GM18858 (cell line): ENCODE measurements at regions not wholly inside any gene's neighbourhood (a gene's known extent, or its start where the extent isn't known, plus 50 kb on each side); places are given as distances from the start of the nearest gene placed in this dataset.

Experiments
- ATAC-seq: cut with Tn5 transposase; IDR thresholded peaks from one replicate; pipeline ENCODE4 v1.9.1; 2021; ENCODE audit not compliant: unreplicated experiment

DNA sequence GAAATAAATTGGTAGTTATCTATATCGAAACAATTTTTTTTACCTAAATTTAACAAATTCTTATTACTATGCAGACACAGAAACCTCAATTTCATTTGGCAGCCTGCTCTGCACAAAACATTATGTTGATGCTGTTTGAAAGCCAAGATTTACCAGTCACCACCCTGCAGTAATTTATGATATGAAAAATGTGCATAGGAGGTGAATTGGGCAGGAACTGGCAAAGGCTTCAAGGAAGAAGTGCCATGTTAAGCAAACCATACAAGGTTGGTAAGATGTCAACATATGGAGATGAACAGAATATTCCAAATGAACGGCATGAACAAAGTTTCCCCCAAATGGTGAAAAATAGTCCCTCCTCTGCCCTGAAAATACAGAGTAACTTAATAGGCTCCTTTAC lies 54.2 kb upstream of the TAB2 start:
- ATAC-seq = no peak

- ATAC-seq = no peak
Observed at GRCh38 chr6:149264629-149265028, 52.9 kb upstream of the TAB2 start.

GRCh38 chr6:149265945-149266344 lies 51.6 kb upstream of the TAB2 start:
- ATAC-seq = no peak

DNA sequence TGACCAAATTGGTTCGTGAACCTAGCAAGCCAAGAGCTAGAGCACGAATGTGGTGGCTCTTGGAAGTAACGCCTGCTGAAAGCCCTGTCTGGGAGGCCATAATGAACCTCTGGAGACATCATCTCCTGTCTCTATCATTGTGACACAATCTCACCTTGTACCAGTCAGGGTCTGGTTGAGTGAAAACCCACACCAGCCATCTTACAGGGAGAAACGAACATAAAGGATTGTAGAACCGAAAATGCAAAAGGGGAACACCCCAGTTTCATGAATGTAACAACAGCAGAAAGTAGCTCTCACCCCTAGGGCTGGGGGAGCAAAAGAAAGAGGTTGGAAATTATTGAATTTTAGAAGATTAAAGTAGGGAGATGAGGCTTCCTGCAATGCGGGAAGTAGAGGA lies 50.9 kb upstream of the TAB2 start:
- ATAC-seq = peak; percentile 75

DNA sequence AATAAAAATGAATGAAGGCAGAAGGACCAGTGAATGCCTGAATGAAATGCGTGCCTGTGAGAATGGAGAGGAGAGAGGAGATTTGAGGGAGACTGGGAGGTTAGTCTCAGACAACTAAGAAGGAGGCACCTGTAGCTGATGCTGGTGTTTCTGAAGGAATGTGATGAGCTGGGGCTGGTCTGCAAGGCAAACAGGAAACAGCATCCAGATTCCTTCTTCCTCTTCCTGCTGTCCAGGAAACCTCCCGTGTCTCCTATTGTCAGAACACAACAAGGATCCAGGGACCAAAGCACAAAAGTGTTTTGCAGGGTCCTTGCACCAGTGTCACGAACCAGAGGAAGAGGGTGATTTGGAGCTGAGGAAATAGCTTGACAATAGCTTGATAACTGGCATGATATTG lies 50.4 kb upstream of the TAB2 start:
- no peak for ATAC-seq

DNA sequence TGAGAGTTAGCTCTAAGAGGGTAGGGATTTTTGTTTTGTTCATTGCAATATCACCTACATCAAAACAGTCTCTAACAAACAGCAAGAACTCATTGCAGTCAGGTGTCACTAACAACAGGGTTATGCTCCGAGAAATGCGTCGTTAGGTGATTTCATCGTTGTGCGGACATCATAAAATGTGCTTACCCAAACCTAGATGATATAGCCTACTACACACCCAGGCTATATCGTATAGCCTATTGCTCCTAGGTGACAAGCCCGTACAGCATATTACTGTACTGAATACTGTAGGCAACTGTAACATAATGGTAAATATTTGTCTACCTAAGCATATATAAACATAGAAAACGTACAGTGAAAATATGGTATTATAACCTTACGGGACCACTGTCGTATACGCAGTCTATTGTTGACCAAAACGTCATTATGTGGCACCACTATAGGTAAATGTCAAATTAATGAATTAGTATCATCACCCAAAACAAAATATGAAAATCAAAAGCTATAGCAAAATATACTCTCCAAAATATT lies 49.9 kb upstream of the TAB2 start:
- no peak for ATAC-seq
